ENCODE measurements at regions not wholly inside any gene's neighbourhood (a gene's known extent, or its start where the extent isn't known, plus 50 kb on each side); places are given as distances from the start of the nearest gene placed in this dataset.
"Not testable (repeated sequence)": the region's sequence is repeated elsewhere in the genome, so short reads cannot be mapped to it uniquely, and the experiment has no call there.

- no peaks in the 10 kb centered on the region for H3K9me3 ChIP-seq (ENCODE audit: control insufficient read depth, low read depth, low read length)
- no peaks in the 10 kb centered on the region for H3K79me2 ChIP-seq (ENCODE audit: control insufficient read depth, insufficient read depth, low read length)
- peak overlapping the region; percentile 44 for H2AFZ ChIP-seq (ENCODE audit: control insufficient read depth, low read length)
- H4K20me1 ChIP-seq (ENCODE audit: control insufficient read depth, extremely low read depth, insufficient read depth, low read length), result no peaks in the 10 kb centered on the region
- no peaks in the 10 kb centered on the region for H3K36me3 ChIP-seq (ENCODE audit: control insufficient read depth in 2 of 2, extremely low read depth in 1 of 2, insufficient read depth in 2 of 2, low read length in 2 of 2)
- no peak overlapping the region for H3K4me2 ChIP-seq (ENCODE audit: control insufficient read depth, extremely low read depth, insufficient read depth, low read depth, low read length)
- H3K4me3 ChIP-seq (ENCODE audit: control insufficient read depth in 2 of 3, extremely low read depth in 1 of 3, insufficient read depth in 2 of 3, low read depth in 1 of 3, low read length in 3 of 3), result no peak overlapping the region
- H3K27me3 ChIP-seq (ENCODE audit: control insufficient read depth, extremely low read depth, insufficient read depth, low read length), result no peaks in the 10 kb centered on the region
- no peak overlapping the region for H3K27ac ChIP-seq (ENCODE audit: control insufficient read depth, insufficient read depth, low read length)
- FAIRE-seq, result no peak
- no peak overlapping the region for H3K9ac ChIP-seq (ENCODE audit: control insufficient read depth, extremely low read depth, insufficient read depth, low read length)
- no peak for DNase-seq (ENCODE audit: low read depth, low spot score)
- H3K9me1 ChIP-seq (ENCODE audit: control insufficient read depth, extremely low read depth, insufficient read depth, low read length), result no peaks in the 10 kb centered on the region
- dilution Hi-C loops (cut with MboI; ENCODE audit: extremely low pct_ligation_motif_present, low sequenced_read_pairs), result no loop called here
- TF ChIP-seq EZH2 (IDR thresholded peaks at IDR 0.05; ENCODE audit: low read length) (no peak), CTCF (optimal IDR thresholded peaks at IDR 0.05 in 1 of 3, IDR thresholded peaks at IDR 0.05 in 1 of 3, conservative IDR thresholded peaks at IDR 0.05 in 1 of 3; ENCODE audit: extremely low read depth in 1 of 3, insufficient read depth in 2 of 3, low read length in 3 of 3) (no peak)
- H3K4me1 ChIP-seq (ENCODE audit: control insufficient read depth, extremely low read depth, insufficient read depth, low read length), result no peaks in the 10 kb centered on the region
Measured at GRCh38 chr9:31323726-31324444, 1060.6 kb upstream of the ACO1 start.

GRCh38 chr9:31325778-31326177 is 1058.7 kb upstream of the ACO1 start:
- no peak overlapping the region for H3K9ac ChIP-seq (ENCODE audit: control insufficient read depth, extremely low read depth, insufficient read depth, low read length)
- H3K27ac ChIP-seq (ENCODE audit: control insufficient read depth, insufficient read depth, low read length), result no peak overlapping the region
- H3K9me1 ChIP-seq (ENCODE audit: control insufficient read depth, extremely low read depth, insufficient read depth, low read length), result no peaks in the 10 kb centered on the region
- no peaks in the 10 kb centered on the region for H3K9me3 ChIP-seq (ENCODE audit: control insufficient read depth, low read depth, low read length)
- H4K20me1 ChIP-seq (ENCODE audit: control insufficient read depth, extremely low read depth, insufficient read depth, low read length), result no peaks in the 10 kb centered on the region
- DNase-seq (ENCODE audit: low read depth, low spot score) (no peak), FAIRE-seq (no peak)
- H3K27me3 ChIP-seq (ENCODE audit: control insufficient read depth, extremely low read depth, insufficient read depth, low read length), result no peaks in the 10 kb centered on the region
- TF ChIP-seq CTCF (optimal IDR thresholded peaks at IDR 0.05 in 1 of 3, IDR thresholded peaks at IDR 0.05 in 1 of 3, conservative IDR thresholded peaks at IDR 0.05 in 1 of 3; ENCODE audit: extremely low read depth in 1 of 3, insufficient read depth in 2 of 3, low read length in 3 of 3), result no peak
- TF ChIP-seq EZH2 (IDR thresholded peaks at IDR 0.05; ENCODE audit: low read length), result no peak
- H3K4me2 ChIP-seq (ENCODE audit: control insufficient read depth, extremely low read depth, insufficient read depth, low read depth, low read length), result no peak overlapping the region
- H3K79me2 ChIP-seq (ENCODE audit: control insufficient read depth, insufficient read depth, low read length), result no peaks in the 10 kb centered on the region
- H3K36me3 ChIP-seq (ENCODE audit: control insufficient read depth in 2 of 2, extremely low read depth in 1 of 2, insufficient read depth in 2 of 2, low read length in 2 of 2), result no peaks in the 10 kb centered on the region
- dilution Hi-C loops (cut with MboI; ENCODE audit: extremely low pct_ligation_motif_present, low sequenced_read_pairs), result no loop called here
- H3K4me3 ChIP-seq (ENCODE audit: control insufficient read depth in 2 of 3, extremely low read depth in 1 of 3, insufficient read depth in 2 of 3, low read depth in 1 of 3, low read length in 3 of 3), result no peak overlapping the region
- no peak overlapping the region for H2AFZ ChIP-seq (ENCODE audit: control insufficient read depth, low read length)
- no peaks in the 10 kb centered on the region for H3K4me1 ChIP-seq (ENCODE audit: control insufficient read depth, extremely low read depth, insufficient read depth, low read length)

GRCh38 chr9:31326883-31327282 is 1057.6 kb upstream of the ACO1 start:
- dilution Hi-C loops (cut with MboI; ENCODE audit: extremely low pct_ligation_motif_present, low sequenced_read_pairs); H3K9me3 ChIP-seq (ENCODE audit: control insufficient read depth, low read depth, low read length); H3K4me1 ChIP-seq (ENCODE audit: control insufficient read depth, extremely low read depth, insufficient read depth, low read length); H4K20me1 ChIP-seq (ENCODE audit: control insufficient read depth, extremely low read depth, insufficient read depth, low read length); FAIRE-seq; H3K4me2 ChIP-seq (ENCODE audit: control insufficient read depth, extremely low read depth, insufficient read depth, low read depth, low read length); H3K27me3 ChIP-seq (ENCODE audit: control insufficient read depth, extremely low read depth, insufficient read depth, low read length); H3K36me3 ChIP-seq (ENCODE audit: control insufficient read depth in 2 of 2, extremely low read depth in 1 of 2, insufficient read depth in 2 of 2, low read length in 2 of 2); H3K27ac ChIP-seq (ENCODE audit: control insufficient read depth, insufficient read depth, low read length); H3K4me3 ChIP-seq (ENCODE audit: control insufficient read depth in 2 of 3, extremely low read depth in 1 of 3, insufficient read depth in 2 of 3, low read depth in 1 of 3, low read length in 3 of 3); H3K9me1 ChIP-seq (ENCODE audit: control insufficient read depth, extremely low read depth, insufficient read depth, low read length); H2AFZ ChIP-seq (ENCODE audit: control insufficient read depth, low read length); H3K9ac ChIP-seq (ENCODE audit: control insufficient read depth, extremely low read depth, insufficient read depth, low read length); DNase-seq (ENCODE audit: low read depth, low spot score); H3K79me2 ChIP-seq (ENCODE audit: control insufficient read depth, insufficient read depth, low read length): not testable (repeated sequence)

Data from keratinocyte (primary cell).